ENCODE measurements at regions not wholly inside any gene's neighbourhood (a gene's known extent, or its start where the extent isn't known, plus 50 kb on each side); places are given as distances from the start of the nearest gene placed in this dataset.

- DNase-seq (ENCODE audit: low read depth): no peak
- no peak overlapping the region for H3K4me3 ChIP-seq (ENCODE audit: low read depth, low read length)
- no peak for TF ChIP-seq MYC (IDR thresholded peaks at IDR 0.05; ENCODE audit: low read depth, low read length)
- TF ChIP-seq MAX (IDR thresholded peaks at IDR 0.05; ENCODE audit: low read depth, low read length): no peak
- TF ChIP-seq CTCF (IDR thresholded peaks at IDR 0.05; ENCODE audit: low read depth, low read length): no peak
- no peak for TF ChIP-seq POLR2A (IDR thresholded peaks at IDR 0.05; ENCODE audit: extremely low read depth, insufficient read length)
Observed at GRCh38 chr5:130715541-130715940, 449.5 kb downstream of the HINT1 start.

DNA sequence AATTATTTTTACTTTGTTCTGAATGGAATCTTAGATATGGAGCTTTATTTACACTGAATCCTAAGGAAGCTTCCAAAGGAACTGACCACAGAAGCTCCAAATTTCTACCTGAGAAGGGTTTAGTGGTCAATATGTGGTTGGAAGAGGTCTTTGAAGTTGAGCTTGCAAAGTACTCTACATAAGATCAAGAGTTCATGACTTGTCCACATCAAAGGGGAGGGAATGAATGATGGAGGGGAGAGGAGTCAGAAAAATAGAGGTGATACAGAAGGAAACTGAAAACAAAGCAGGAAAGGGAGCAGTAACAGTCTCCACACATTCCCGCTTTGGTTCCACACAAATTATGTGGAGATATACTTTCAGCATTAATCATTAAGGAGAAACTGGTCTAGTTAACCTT is 450.9 kb downstream of the HINT1 start:
- TF ChIP-seq POLR2A (IDR thresholded peaks at IDR 0.05; ENCODE audit: extremely low read depth, insufficient read length) (no peak), MAX (IDR thresholded peaks at IDR 0.05; ENCODE audit: low read depth, low read length) (no peak), MYC (IDR thresholded peaks at IDR 0.05; ENCODE audit: low read depth, low read length) (no peak), CTCF (IDR thresholded peaks at IDR 0.05; ENCODE audit: low read depth, low read length) (no peak)
- DNase-seq (ENCODE audit: low read depth): no peak
- H3K4me3 ChIP-seq (ENCODE audit: low read depth, low read length): no peak overlapping the region

GRCh38 chr5:130712324-130712723 is 452.7 kb downstream of the HINT1 start:
- DNase-seq (ENCODE audit: low read depth): no peak
- no peak overlapping the region for H3K4me3 ChIP-seq (ENCODE audit: low read depth, low read length)
- TF ChIP-seq MAX (IDR thresholded peaks at IDR 0.05; ENCODE audit: low read depth, low read length) (no peak), POLR2A (IDR thresholded peaks at IDR 0.05; ENCODE audit: extremely low read depth, insufficient read length) (no peak), MYC (IDR thresholded peaks at IDR 0.05; ENCODE audit: low read depth, low read length) (no peak), CTCF (IDR thresholded peaks at IDR 0.05; ENCODE audit: low read depth, low read length) (no peak)

GRCh38 chr5:130710596-130710995 is 454.5 kb downstream of the HINT1 start:
- TF ChIP-seq CTCF (IDR thresholded peaks at IDR 0.05; ENCODE audit: low read depth, low read length) (no peak), MAX (IDR thresholded peaks at IDR 0.05; ENCODE audit: low read depth, low read length) (no peak), MYC (IDR thresholded peaks at IDR 0.05; ENCODE audit: low read depth, low read length) (no peak), POLR2A (IDR thresholded peaks at IDR 0.05; ENCODE audit: extremely low read depth, insufficient read length) (no peak)
- H3K4me3 ChIP-seq (ENCODE audit: low read depth, low read length): no peak overlapping the region
- DNase-seq (ENCODE audit: low read depth): no peak

DNA sequence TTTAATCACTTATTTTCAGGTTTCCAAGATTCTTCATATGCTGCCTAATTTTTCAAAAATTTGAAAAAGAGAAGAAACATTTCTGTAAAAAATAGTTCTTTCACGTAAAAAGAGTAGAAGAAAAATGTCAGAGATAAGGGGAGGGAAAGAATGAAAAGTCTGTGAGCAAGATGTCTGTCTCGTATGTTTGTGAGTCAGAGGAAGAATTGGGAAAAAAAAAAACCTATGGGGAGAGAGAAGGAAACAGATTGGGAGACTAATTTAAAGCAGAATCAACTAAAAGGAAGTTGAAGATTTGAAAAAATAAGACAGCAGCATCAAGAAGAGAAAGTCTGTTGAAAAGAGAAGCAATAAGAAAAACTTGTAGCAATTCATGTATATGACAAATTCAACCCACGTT is 456.3 kb downstream of the HINT1 start:
- TF ChIP-seq MAX (IDR thresholded peaks at IDR 0.05; ENCODE audit: low read depth, low read length) (no peak), MYC (IDR thresholded peaks at IDR 0.05; ENCODE audit: low read depth, low read length) (no peak), POLR2A (IDR thresholded peaks at IDR 0.05; ENCODE audit: extremely low read depth, insufficient read length) (no peak), CTCF (IDR thresholded peaks at IDR 0.05; ENCODE audit: low read depth, low read length) (no peak)
- no peak overlapping the region for H3K4me3 ChIP-seq (ENCODE audit: low read depth, low read length)
- DNase-seq (ENCODE audit: low read depth): no peak

DNA sequence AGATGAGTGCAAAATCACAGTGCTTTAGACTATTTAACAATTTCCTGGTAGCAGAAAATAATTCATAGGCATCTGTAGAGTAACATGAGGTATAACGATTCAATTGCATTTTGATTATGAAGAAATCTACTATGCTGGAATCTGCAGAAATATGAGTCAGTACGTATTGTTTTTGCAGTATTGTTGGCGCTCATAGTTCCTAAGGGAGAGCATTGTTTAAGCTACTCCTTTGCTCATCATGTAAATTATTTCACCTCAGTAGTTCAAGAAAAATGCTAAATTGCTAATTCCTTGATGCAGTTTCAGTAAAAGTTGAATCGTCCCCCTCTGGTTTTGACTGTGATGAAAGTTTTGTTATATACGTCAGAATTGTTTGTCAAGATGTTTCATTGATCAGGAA is 458.4 kb downstream of the HINT1 start:
- TF ChIP-seq CTCF (IDR thresholded peaks at IDR 0.05; ENCODE audit: low read depth, low read length) (no peak), MYC (IDR thresholded peaks at IDR 0.05; ENCODE audit: low read depth, low read length) (no peak), MAX (IDR thresholded peaks at IDR 0.05; ENCODE audit: low read depth, low read length) (no peak), POLR2A (IDR thresholded peaks at IDR 0.05; ENCODE audit: extremely low read depth, insufficient read length) (no peak)
- H3K4me3 ChIP-seq (ENCODE audit: low read depth, low read length): no peak overlapping the region
- no peak for DNase-seq (ENCODE audit: low read depth)
